Lung (tissue), 11 donors: ENCODE measurements at regions not wholly inside any gene's neighbourhood (a gene's known extent, or its start where the extent isn't known, plus 50 kb on each side); places are given as distances from the start of the nearest gene placed in this dataset.

Experiments used
- ATAC-seq: fragments of 200-7000 bp; cut with Tn5 transposase; one replicate; pipeline ENCODE4 v1.9.1; 2020; ENCODE audit warnings: moderate number of reproducible peaks; ENCODE audit not compliant: insufficient read depth, low FRiP score
- DNase-seq, 3 donors: peaks; one replicate each; pipeline ENCODE4 v3.0.0-alpha.2; 2013 to 2017
- H3K27ac ChIP-seq, 2 donors: one replicate each; pipeline ENCODE4 v1.5.1; 2013; ENCODE audit warnings: mild to moderate bottlenecking in 2 of 2, moderate library complexity in 2 of 2, control low read depth in 1 of 2, inconsistent platforms in 1 of 2, low read depth in 1 of 2, low read length in 1 of 2
- H3K27me3 ChIP-seq, 3 donors: one replicate each; pipeline ENCODE4 v1.5.1; 2013; ENCODE audit warnings: low read length in 2 of 3; ENCODE audit not compliant: control insufficient read depth in 3 of 3, insufficient read depth in 3 of 3
- H3K36me3 ChIP-seq, 4 donors: one replicate each; pipeline ENCODE4 v1.5.1; 2013; ENCODE audit warnings: low read length in 4 of 4, mild to moderate bottlenecking in 1 of 4, moderate library complexity in 1 of 4; ENCODE audit not compliant: control insufficient read depth in 4 of 4, insufficient read depth in 4 of 4
- H3K4me1 ChIP-seq, 5 donors: one replicate each; pipeline ENCODE4 v1.5.1; 2013; ENCODE audit warnings: low read length in 5 of 5, mild to moderate bottlenecking in 2 of 5, moderate library complexity in 1 of 5; ENCODE audit not compliant: control insufficient read depth in 5 of 5, insufficient read depth in 5 of 5
- H3K4me3 ChIP-seq: one replicate; pipeline ENCODE4 v1.5.1; 2013; ENCODE audit warnings: mild to moderate bottlenecking, control low read depth, moderate library complexity
- H3K9ac ChIP-seq, 2 donors: one replicate each; pipeline ENCODE4 v1.5.1; 2013; ENCODE audit warnings: low read length in 2 of 2, control low read depth in 1 of 2; ENCODE audit not compliant: insufficient read depth in 1 of 2
- H3K9me3 ChIP-seq, 4 donors: one replicate each; pipeline ENCODE4 v1.5.1; 2013; ENCODE audit warnings: low read length in 3 of 4, mild to moderate bottlenecking in 1 of 4, moderate library complexity in 1 of 4; ENCODE audit not compliant: control insufficient read depth in 4 of 4, insufficient read depth in 3 of 4
- CTCF ChIP-seq: IDR thresholded peaks from 2 replicates; pipeline ENCODE4 v1.5.1; 2012; ENCODE audit warnings: mild to moderate bottlenecking; ENCODE audit errors: control extremely low read depth, extremely low read depth
- WGBS, 2 donors: extraction: QIAGEN DNeasy Blood & Tissue Kit; methylation state at CpG; one replicate each; pipeline ENCODE4 v1.1.7; 2013; 5-methylcytosine and 5-hydroxymethylcytosine counted together
- donor health status: control.
- donor health status: control.
- donor health status: Bipolar disorder and iron deficiency.
- donor health status: healthy.
- donor health status: DM: yes; HTN: yes; CAD: no.

DNA sequence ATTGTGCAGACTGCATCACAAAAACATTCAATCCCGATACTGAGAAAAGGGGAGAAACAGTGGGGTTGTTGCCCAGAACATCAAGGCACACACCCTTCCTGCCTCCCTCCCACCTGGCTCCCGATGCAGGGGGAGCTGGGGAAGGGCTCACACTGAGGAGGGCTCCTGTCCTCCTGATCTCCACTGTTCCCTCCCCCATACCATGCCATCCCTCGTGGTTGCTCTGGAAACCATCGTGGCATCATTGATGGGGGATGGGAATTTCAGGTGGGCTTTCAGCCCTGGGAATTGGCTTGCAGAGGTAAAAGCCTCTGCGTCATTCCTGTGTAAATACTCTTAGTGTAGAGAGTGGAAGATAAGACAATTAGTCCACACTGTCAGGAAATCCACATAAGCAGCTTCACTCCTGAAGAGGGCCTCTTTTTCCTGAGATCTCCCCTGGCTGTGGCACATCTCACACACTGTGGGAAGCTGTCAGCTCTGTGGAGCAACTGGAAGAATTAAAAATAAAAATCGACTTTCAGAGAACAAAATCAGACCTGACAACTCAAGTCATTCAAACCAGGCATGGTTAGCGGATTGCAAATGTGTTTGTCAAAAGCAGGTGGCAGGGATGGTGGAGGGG is 176.0 kb downstream of the CHST1 start:
- 42 to 55% methylated on average over 7 of the region's 7 CpGs for WGBS, 2 donors
- H3K4me3 ChIP-seq = no peak overlapping the region
- no peaks in the 10 kb centered on the region for H3K9me3 ChIP-seq
- no peaks in the 10 kb centered on the region for H3K36me3 ChIP-seq
- no peak overlapping the region for H3K27ac ChIP-seq
- no peaks in the 10 kb centered on the region for H3K4me1 ChIP-seq
- TF ChIP-seq CTCF = no peak
- ATAC-seq (no peak), DNase-seq (no peak)
- H3K27me3 ChIP-seq = peaks cover 0 to 5% (median 0%) of the 10 kb centered on the region in 3 donors
- no peak overlapping the region for H3K9ac ChIP-seq

- TF ChIP-seq CTCF = no peak
- no peak overlapping the region for H3K27ac ChIP-seq
- H3K9me3 ChIP-seq = no peaks in the 10 kb centered on the region
- no peaks in the 10 kb centered on the region for H3K4me1 ChIP-seq
- no peak overlapping the region for H3K4me3 ChIP-seq
- no peaks in the 10 kb centered on the region for H3K36me3 ChIP-seq
- no peak for DNase-seq
- ATAC-seq = no peak
- peaks cover 0 to 10% (median 0%) of the 10 kb centered on the region in 3 donors for H3K27me3 ChIP-seq
- 89 to 94% methylated on average over 6 of the region's 6 CpGs for WGBS, 2 donors
- H3K9ac ChIP-seq = no peak overlapping the region
Measured at GRCh38 chr11:45486461-45486860, 179.0 kb downstream of the CHST1 start.

DNA sequence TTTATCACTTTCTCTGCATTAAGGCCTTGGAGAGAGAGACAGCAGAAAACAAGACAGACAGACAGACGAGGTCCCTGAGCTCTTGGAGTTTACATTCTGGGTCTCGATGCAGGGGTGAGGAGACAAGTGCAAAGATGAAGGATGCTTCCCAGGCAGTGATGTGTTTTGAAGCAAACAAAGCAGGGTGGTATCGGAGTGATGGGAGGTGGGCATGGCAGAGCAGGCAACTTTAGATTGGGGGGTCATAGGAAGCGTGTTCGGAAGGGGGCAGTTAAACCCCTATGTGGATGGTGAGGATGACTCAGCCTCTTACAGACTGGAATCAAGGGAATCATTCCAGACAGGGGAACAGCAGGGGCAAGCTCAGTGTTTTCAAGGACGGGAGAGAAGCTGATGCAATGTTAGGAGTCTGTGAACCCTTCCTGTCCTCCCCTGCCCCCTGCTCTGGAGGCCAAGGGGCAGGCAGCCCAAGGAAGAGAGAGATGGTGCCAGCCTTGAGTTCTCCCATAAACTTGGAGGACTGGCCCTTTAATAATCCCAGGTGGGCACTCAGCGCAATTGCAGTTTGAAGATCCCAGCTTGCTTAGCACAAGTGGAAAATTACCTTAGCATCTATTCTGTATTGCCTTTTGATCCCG is 180.2 kb downstream of the CHST1 start:
- H3K27me3 ChIP-seq = peaks cover 0 to 10% (median 0%) of the 10 kb centered on the region in 3 donors
- no peak for DNase-seq
- H3K27ac ChIP-seq = no peak overlapping the region
- no peaks in the 10 kb centered on the region for H3K4me1 ChIP-seq
- no peaks in the 10 kb centered on the region for H3K9me3 ChIP-seq
- 78 to 82% methylated on average over 8 of the region's 8 CpGs for WGBS, 2 donors
- no peak overlapping the region for H3K9ac ChIP-seq
- TF ChIP-seq CTCF = no peak
- no peak for ATAC-seq
- H3K36me3 ChIP-seq = no peaks in the 10 kb centered on the region
- H3K4me3 ChIP-seq = no peak overlapping the region
